ENCODE measurements at regions not wholly inside any gene's neighbourhood (a gene's known extent, or its start where the extent isn't known, plus 50 kb on each side); places are given as distances from the start of the nearest gene placed in this dataset.

GRCh38 chr10:4357911-4358310 is 468.1 kb upstream of the AKR1E2 start:
- Histone ChIP-seq H3K9me3 (ENCODE audit: control insufficient read depth, low read depth, low read length) (no peaks in the 10 kb centered on the region), H3K9ac (ENCODE audit: control insufficient read depth, extremely low read depth, insufficient read depth, low read length) (no peak overlapping the region), H3K27me3 (ENCODE audit: control insufficient read depth, extremely low read depth, insufficient read depth, low read length) (no peaks in the 10 kb centered on the region), H3K36me3 (ENCODE audit: control insufficient read depth in 2 of 2, extremely low read depth in 1 of 2, insufficient read depth in 2 of 2, low read length in 2 of 2) (no peaks in the 10 kb centered on the region), H3K4me3 (ENCODE audit: control insufficient read depth in 2 of 3, extremely low read depth in 1 of 3, insufficient read depth in 2 of 3, low read depth in 1 of 3, low read length in 3 of 3) (no peak overlapping the region), H2AFZ (ENCODE audit: control insufficient read depth, low read length) (no peak overlapping the region), H4K20me1 (ENCODE audit: control insufficient read depth, extremely low read depth, insufficient read depth, low read length) (no peaks in the 10 kb centered on the region), H3K4me2 (ENCODE audit: control insufficient read depth, extremely low read depth, insufficient read depth, low read depth, low read length) (no peak overlapping the region), H3K9me1 (ENCODE audit: control insufficient read depth, extremely low read depth, insufficient read depth, low read length) (no peaks in the 10 kb centered on the region), H3K4me1 (ENCODE audit: control insufficient read depth, extremely low read depth, insufficient read depth, low read length) (peaks cover 26% of the 10 kb centered on the region), H3K27ac (ENCODE audit: control insufficient read depth, insufficient read depth, low read length) (no peak overlapping the region), H3K79me2 (ENCODE audit: control insufficient read depth, insufficient read depth, low read length) (no peaks in the 10 kb centered on the region)
- no peak for FAIRE-seq
- TF ChIP-seq CTCF (optimal IDR thresholded peaks at IDR 0.05 in 1 of 3, IDR thresholded peaks at IDR 0.05 in 1 of 3, conservative IDR thresholded peaks at IDR 0.05 in 1 of 3; ENCODE audit: extremely low read depth in 1 of 3, insufficient read depth in 2 of 3, low read length in 3 of 3) (no peak), EZH2 (IDR thresholded peaks at IDR 0.05; ENCODE audit: low read length) (no peak)
- no peak for DNase-seq (ENCODE audit: low read depth, low spot score)
- dilution Hi-C loops (cut with MboI; ENCODE audit: extremely low pct_ligation_motif_present, low sequenced_read_pairs) = no loop called here

DNA sequence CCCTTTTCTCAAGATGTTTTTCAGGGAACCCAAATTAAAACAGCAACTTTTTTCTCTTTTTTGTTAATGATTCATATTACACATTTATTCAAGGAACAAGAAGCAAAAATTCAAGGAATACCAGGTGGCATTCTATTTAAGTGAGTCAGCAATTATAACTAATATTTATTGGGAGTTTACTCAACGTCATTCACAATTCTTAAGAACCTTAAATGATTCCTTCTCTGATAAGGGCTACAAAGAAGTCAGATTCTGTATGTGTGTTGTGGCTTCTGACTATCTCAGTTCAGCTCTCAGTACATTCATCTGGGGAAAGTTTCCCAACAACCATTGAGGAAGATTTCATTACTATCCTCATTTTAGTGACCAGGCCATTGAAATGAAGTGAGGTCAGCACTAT is 470.7 kb upstream of the AKR1E2 start:
- peaks cover 33% of the 10 kb centered on the region for H3K4me1 ChIP-seq (ENCODE audit: control insufficient read depth, extremely low read depth, insufficient read depth, low read length)
- no peaks in the 10 kb centered on the region for H3K9me3 ChIP-seq (ENCODE audit: control insufficient read depth, low read depth, low read length)
- TF ChIP-seq EZH2 (IDR thresholded peaks at IDR 0.05; ENCODE audit: low read length) (no peak), CTCF (optimal IDR thresholded peaks at IDR 0.05 in 1 of 3, IDR thresholded peaks at IDR 0.05 in 1 of 3, conservative IDR thresholded peaks at IDR 0.05 in 1 of 3; ENCODE audit: extremely low read depth in 1 of 3, insufficient read depth in 2 of 3, low read length in 3 of 3) (no peak)
- no peaks in the 10 kb centered on the region for H3K9me1 ChIP-seq (ENCODE audit: control insufficient read depth, extremely low read depth, insufficient read depth, low read length)
- no peak overlapping the region for H3K4me3 ChIP-seq (ENCODE audit: control insufficient read depth in 2 of 3, extremely low read depth in 1 of 3, insufficient read depth in 2 of 3, low read depth in 1 of 3, low read length in 3 of 3)
- no peaks in the 10 kb centered on the region for H4K20me1 ChIP-seq (ENCODE audit: control insufficient read depth, extremely low read depth, insufficient read depth, low read length)
- FAIRE-seq (peak; percentile 87), DNase-seq (ENCODE audit: low read depth, low spot score) (no peak)
- dilution Hi-C loops (cut with MboI; ENCODE audit: extremely low pct_ligation_motif_present, low sequenced_read_pairs) = no loop called here
- H3K9ac ChIP-seq (ENCODE audit: control insufficient read depth, extremely low read depth, insufficient read depth, low read length) = no peak overlapping the region
- no peaks in the 10 kb centered on the region for H3K79me2 ChIP-seq (ENCODE audit: control insufficient read depth, insufficient read depth, low read length)
- H2AFZ ChIP-seq (ENCODE audit: control insufficient read depth, low read length) = no peak overlapping the region
- H3K27me3 ChIP-seq (ENCODE audit: control insufficient read depth, extremely low read depth, insufficient read depth, low read length) = no peaks in the 10 kb centered on the region
- H3K36me3 ChIP-seq (ENCODE audit: control insufficient read depth in 2 of 2, extremely low read depth in 1 of 2, insufficient read depth in 2 of 2, low read length in 2 of 2) = no peaks in the 10 kb centered on the region
- peak overlapping the region; percentile 73 for H3K4me2 ChIP-seq (ENCODE audit: control insufficient read depth, extremely low read depth, insufficient read depth, low read depth, low read length)
- peak overlapping the region; percentile 92 for H3K27ac ChIP-seq (ENCODE audit: control insufficient read depth, insufficient read depth, low read length)

Measured in keratinocyte (primary cell).